Natural killer cell (primary cell): ENCODE measurements at regions not wholly inside any gene's neighbourhood (a gene's known extent, or its start where the extent isn't known, plus 50 kb on each side); places are given as distances from the start of the nearest gene placed in this dataset.

ENCODE experiments used
- ATAC-seq, 3 donors: fragments of 150-1000 bp in 2 of 3; fragments of 200-7000 bp in 1 of 3; cut with Tn5 transposase; 1 replicate in 1 of 3; 2 replicates in 2 of 3; pipeline ENCODE4 v1.10.0; 2021; ENCODE audit warnings: mild to moderate bottlenecking in 2 of 3, moderate library complexity in 2 of 3
- DNase-seq, 2 donors: peaks; one replicate each; pipeline versions ENCODE4 v3.0.0 to v3.0.0-alpha.2; 2013 to 2021; ENCODE audit warnings: mixed read lengths in 1 of 2
- H3K27ac ChIP-seq: one replicate; pipeline ENCODE4 v1.5.1; 2013; ENCODE audit warnings: mild to moderate bottlenecking, low read length
- H3K27me3 ChIP-seq: one replicate; pipeline ENCODE4 v1.6.1; 2013; ENCODE audit warnings: low read length; ENCODE audit not compliant: control insufficient read depth, insufficient read depth
- H3K36me3 ChIP-seq: one replicate; pipeline ENCODE4 v1.6.1; 2013; ENCODE audit warnings: low read length; ENCODE audit not compliant: control insufficient read depth, insufficient read depth
- H3K4me1 ChIP-seq: one replicate; pipeline ENCODE4 v1.6.1; 2013; ENCODE audit warnings: low read length; ENCODE audit not compliant: control insufficient read depth, insufficient read depth
- H3K4me3 ChIP-seq: one replicate; pipeline ENCODE4 v1.5.1; 2013; ENCODE audit warnings: low read length
- H3K9me3 ChIP-seq: one replicate; pipeline ENCODE4 v1.6.1; 2013; ENCODE audit warnings: low read length; ENCODE audit not compliant: control insufficient read depth, insufficient read depth
- H3K27ac Mint-ChIP-seq, 2 donors: one replicate each; pipeline ENCODE4 v1.8.0; 2022; ENCODE audit warnings: mild to moderate bottlenecking in 2 of 2, mixed read lengths in 2 of 2, moderate library complexity in 1 of 2
- H3K27me3 Mint-ChIP-seq, 2 donors: one replicate each; pipeline ENCODE4 v1.8.0; 2022; ENCODE audit warnings: low read depth in 2 of 2, mixed read lengths in 2 of 2
- H3K36me3 Mint-ChIP-seq: one replicate; pipeline ENCODE4 v1.8.0; 2022; ENCODE audit warnings: mixed read lengths
- H3K4me1 Mint-ChIP-seq, 2 donors: one replicate each; pipeline ENCODE4 v1.8.0; 2022; ENCODE audit warnings: mixed read lengths in 2 of 2
- H3K4me3 Mint-ChIP-seq: one replicate; pipeline ENCODE4 v1.8.0; 2022; ENCODE audit warnings: mild to moderate bottlenecking, moderate library complexity, mixed read lengths
- H3K9me3 Mint-ChIP-seq, 2 donors: one replicate each; pipeline ENCODE4 v1.8.0; 2022; ENCODE audit warnings: mixed read lengths in 2 of 2
- CTCF ChIP-seq: fragments of 200-600 bp; IDR thresholded peaks from one replicate; pipeline ENCODE4 v1.8.0; 2022; ENCODE audit warnings: antibody characterized with exemption
- WGBS: methylation state at CpG from one replicate; pipeline ENCODE4 v1.1.7; 2013; ENCODE audit warnings: missing lambda C conversion rate; ENCODE audit not compliant: insufficient coverage; 5-methylcytosine and 5-hydroxymethylcytosine counted together
- intact Hi-C: fragments of 100-400 bp; cut with micrococcal nuclease; formaldehyde crosslinking; loops from one replicate; pipeline ENCODE4 v1.14.2; 2022

- Mint-ChIP-seq H3K27me3 (no peaks in the 10 kb centered on the region), H3K9me3 (no peaks in the 10 kb centered on the region), H3K4me1 (no peaks in the 10 kb centered on the region), H3K27ac (no peak overlapping the region), H3K4me3 (no peak overlapping the region), H3K36me3 (no peaks in the 10 kb centered on the region)
- no peak for TF ChIP-seq CTCF
- Histone ChIP-seq H3K9me3 (no peaks in the 10 kb centered on the region), H3K27me3 (no peaks in the 10 kb centered on the region), H3K4me3 (no peak overlapping the region), H3K36me3 (no peaks in the 10 kb centered on the region), H3K4me1 (no peaks in the 10 kb centered on the region), H3K27ac (no peak overlapping the region)
- intact Hi-C loops = no loop called here
- 69% methylated on average over 2 of the region's 2 CpGs for WGBS
- DNase-seq (no peak), ATAC-seq (no peak)
Observed at GRCh38 chr7:7118822-7119221, 63.5 kb upstream of the C1GALT1 start.

GRCh38 chr7:7119729-7120128, 62.6 kb upstream of the C1GALT1 start:
- no peak overlapping the region for H3K27ac Mint-ChIP-seq
- H3K27me3 Mint-ChIP-seq = peaks cover 0 to 3% of the 10 kb centered on the region in 2 donors
- no peak overlapping the region for H3K4me3 Mint-ChIP-seq
- no peaks in the 10 kb centered on the region for H3K36me3 ChIP-seq
- H3K9me3 Mint-ChIP-seq = no peaks in the 10 kb centered on the region
- H3K27me3 ChIP-seq = no peaks in the 10 kb centered on the region
- no peak for TF ChIP-seq CTCF
- no peaks in the 10 kb centered on the region for H3K9me3 ChIP-seq
- intact Hi-C loops = no loop called here
- no peak overlapping the region for H3K27ac ChIP-seq
- H3K4me3 ChIP-seq = no peak overlapping the region
- H3K4me1 Mint-ChIP-seq = no peaks in the 10 kb centered on the region
- no peaks in the 10 kb centered on the region for H3K36me3 Mint-ChIP-seq
- DNase-seq = no peak
- no peaks in the 10 kb centered on the region for H3K4me1 ChIP-seq
- no peak for ATAC-seq

- H3K27ac ChIP-seq = no peak overlapping the region
- Mint-ChIP-seq H3K9me3 (no peaks in the 10 kb centered on the region), H3K27ac (no peak overlapping the region), H3K4me1 (no peaks in the 10 kb centered on the region), H3K36me3 (no peaks in the 10 kb centered on the region), H3K27me3 (peaks cover 0 to 3% of the 10 kb centered on the region in 2 donors), H3K4me3 (no peak overlapping the region)
- intact Hi-C loops = no loop called here
- 88% methylated on average over 3 of the region's 4 CpGs for WGBS
- DNase-seq (no peak), ATAC-seq (no peak)
- TF ChIP-seq CTCF = no peak
- no peak overlapping the region for H3K4me3 ChIP-seq
- no peaks in the 10 kb centered on the region for H3K9me3 ChIP-seq
- H3K36me3 ChIP-seq = no peaks in the 10 kb centered on the region
- H3K27me3 ChIP-seq = no peaks in the 10 kb centered on the region
- no peaks in the 10 kb centered on the region for H3K4me1 ChIP-seq
Observed at GRCh38 chr7:7122033-7122478, 60.3 kb upstream of the C1GALT1 start.

- Mint-ChIP-seq H3K27me3 (peaks cover 0 to 3% of the 10 kb centered on the region in 2 donors), H3K4me1 (no peaks in the 10 kb centered on the region), H3K36me3 (no peaks in the 10 kb centered on the region), H3K9me3 (no peaks in the 10 kb centered on the region), H3K4me3 (no peak overlapping the region), H3K27ac (no peak overlapping the region)
- no peak for TF ChIP-seq CTCF
- H3K27me3 ChIP-seq = no peaks in the 10 kb centered on the region
- no peaks in the 10 kb centered on the region for H3K9me3 ChIP-seq
- no peak overlapping the region for H3K4me3 ChIP-seq
- ATAC-seq = no peak
- H3K27ac ChIP-seq = no peak overlapping the region
- intact Hi-C loops = no loop called here
- H3K4me1 ChIP-seq = no peaks in the 10 kb centered on the region
- H3K36me3 ChIP-seq = no peaks in the 10 kb centered on the region
- DNase-seq = no peak
- 90% methylated on average over 3 of the region's 4 CpGs for WGBS
Observed at GRCh38 chr7:7122701-7123281, 59.6 kb upstream of the C1GALT1 start.
